Common myeloid progenitor, CD34-positive (primary cell): ENCODE measurements at regions not wholly inside any gene's neighbourhood (a gene's known extent, or its start where the extent isn't known, plus 50 kb on each side); places are given as distances from the start of the nearest gene placed in this dataset.

Experiments used
- CTCF ChIA-PET: fragments of 350-600 bp; sonication (Branson Sonifier 250); formaldehyde crosslinking; loops from one replicate; lab custom pipeline; 2021; ENCODE audit warnings: antibody characterized with exemption; lab: Charles Lee
- POLR2A ChIA-PET: fragments of 350-600 bp; sonication (Branson Sonifier 250); formaldehyde crosslinking; loops from one replicate; lab custom pipeline; 2021; ENCODE audit warnings: antibody characterized with exemption; lab: Charles Lee
- DNase-seq, 3 donors: peaks; one replicate each; pipeline versions ENCODE4 v3.0.0 to v3.0.0-alpha.2; 2013
- H3K27ac ChIP-seq, 2 experiments: 1 replicate in 1 of 2; 2 replicates in 1 of 2; pipeline ENCODE4 v1.7.0; 2013; ENCODE audit warnings: inconsistent platforms in 2 of 2, low read length in 2 of 2, mild to moderate bottlenecking in 2 of 2, low read depth in 1 of 2, moderate library complexity in 1 of 2; ENCODE audit not compliant: severe bottlenecking in 2 of 2, insufficient read depth in 1 of 2, poor library complexity in 1 of 2
- H3K27me3 ChIP-seq, 5 experiments: replicated peaks in 2 of 5; 1 replicate in 3 of 5; 2 replicates in 2 of 5; pipeline versions ENCODE4 v1.6.1 to v1.7.0; 2013; ENCODE audit warnings: low read length in 4 of 5, mild to moderate bottlenecking in 2 of 5, moderate library complexity in 2 of 5, inconsistent platforms in 1 of 5; ENCODE audit not compliant: insufficient read depth in 5 of 5, control insufficient read depth in 4 of 5
- H3K36me3 ChIP-seq, 4 experiments: 1 replicate in 2 of 4; 2 replicates in 2 of 4; pipeline versions ENCODE4 v1.6.1 to v1.7.0; 2013; ENCODE audit warnings: low read length in 3 of 4, control low read depth in 1 of 4, mild to moderate bottlenecking in 1 of 4; ENCODE audit not compliant: control insufficient read depth in 4 of 4, insufficient read depth in 4 of 4
- H3K4me1 ChIP-seq, 4 experiments: 1 replicate in 3 of 4; 2 replicates in 1 of 4; pipeline versions ENCODE4 v1.6.1 to v1.7.1; 2013; ENCODE audit warnings: low read length in 3 of 4, mild to moderate bottlenecking in 3 of 4, control low read depth in 1 of 4, inconsistent platforms in 1 of 4, moderate library complexity in 1 of 4; ENCODE audit not compliant: control insufficient read depth in 4 of 4, insufficient read depth in 4 of 4; ENCODE audit errors: control extremely low read depth in 1 of 4
- H3K4me3 ChIP-seq, 7 experiments: 1 replicate in 4 of 7; 2 replicates in 3 of 7; pipeline versions ENCODE4 v1.5.1 to v1.7.0; 2013; ENCODE audit warnings: mild to moderate bottlenecking in 7 of 7, low read length in 6 of 7, moderate library complexity in 6 of 7, inconsistent platforms in 2 of 7, low read depth in 2 of 7, control low read depth in 1 of 7; ENCODE audit not compliant: insufficient read depth in 4 of 7, control insufficient read depth in 1 of 7; ENCODE audit errors: extremely low read depth in 1 of 7
- H3K9me3 ChIP-seq, 5 experiments: 1 replicate in 4 of 5; 2 replicates in 1 of 5; pipeline versions ENCODE4 v1.6.1 to v1.7.1; 2013; ENCODE audit warnings: low read length in 4 of 5, mild to moderate bottlenecking in 2 of 5, inconsistent platforms in 1 of 5, low read depth in 1 of 5, moderate library complexity in 1 of 5; ENCODE audit not compliant: control insufficient read depth in 4 of 5, insufficient read depth in 2 of 5; ENCODE audit errors: control extremely low read depth in 1 of 5
- WGBS: methylation state at CpG from one replicate; pipeline ENCODE4 v1.1.5; 2013; ENCODE audit not compliant: insufficient coverage; 5-methylcytosine and 5-hydroxymethylcytosine counted together

DNA sequence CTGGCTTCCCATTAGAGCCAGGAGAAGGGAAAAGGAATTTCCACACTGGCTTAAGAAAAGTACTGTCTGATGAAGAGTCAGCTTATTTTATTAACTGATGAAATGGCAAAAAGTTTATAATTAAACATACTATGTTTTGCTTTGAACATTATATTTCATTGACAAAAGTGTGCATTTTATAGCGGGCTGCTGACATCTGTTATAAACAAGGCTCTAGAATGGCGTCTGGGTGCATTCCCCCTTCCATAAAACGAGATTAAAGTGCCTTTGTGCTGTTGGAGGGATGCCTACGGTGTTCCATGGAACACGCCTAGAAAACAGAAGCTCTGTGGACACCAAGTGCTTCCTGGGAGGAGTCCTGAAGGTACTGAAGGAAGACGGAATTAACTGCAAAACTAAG is 220.2 kb downstream of the SNX10 start:
- H3K4me3 ChIP-seq, result no peak overlapping the region
- ChIA-PET CTCF (interaction anchor here (0.8 to 1.3 kb wide), 3 partner anchors 8 to 135 kb away, joined by 3 to 5 read pairs (median 3); no protein-coding TSS in a partner anchor), POLR2A (no interaction called here)
- peaks cover 0 to 15% (median 4%) of the 10 kb centered on the region in 4 experiments for H3K4me1 ChIP-seq
- no peak for DNase-seq
- H3K9me3 ChIP-seq, result peaks cover 0 to 3% (median 0%) of the 10 kb centered on the region in 5 experiments
- no peaks in the 10 kb centered on the region for H3K36me3 ChIP-seq
- H3K27ac ChIP-seq, result no peak overlapping the region
- 97% methylated on average over 5 of the region's 6 CpGs for WGBS
- H3K27me3 ChIP-seq, result no peaks in the 10 kb centered on the region

GRCh38 chr7:26512737-26513136 is 221.1 kb downstream of the SNX10 start:
- WGBS, result 100% methylated on average over 1 of the region's 3 CpGs
- H3K9me3 ChIP-seq, result peaks cover 0 to 3% (median 0%) of the 10 kb centered on the region in 5 experiments
- no peak overlapping the region for H3K27ac ChIP-seq
- ChIA-PET POLR2A (no interaction called here), CTCF (interaction anchor here (1.3 kb wide), 1 partner anchor 135 kb away, joined by 3 read pairs; no protein-coding TSS in a partner anchor)
- H3K4me1 ChIP-seq, result peaks cover 0 to 15% (median 4%) of the 10 kb centered on the region in 4 experiments
- H3K4me3 ChIP-seq, result no peak overlapping the region
- no peaks in the 10 kb centered on the region for H3K27me3 ChIP-seq
- DNase-seq, result no peak
- H3K36me3 ChIP-seq, result no peaks in the 10 kb centered on the region

DNA sequence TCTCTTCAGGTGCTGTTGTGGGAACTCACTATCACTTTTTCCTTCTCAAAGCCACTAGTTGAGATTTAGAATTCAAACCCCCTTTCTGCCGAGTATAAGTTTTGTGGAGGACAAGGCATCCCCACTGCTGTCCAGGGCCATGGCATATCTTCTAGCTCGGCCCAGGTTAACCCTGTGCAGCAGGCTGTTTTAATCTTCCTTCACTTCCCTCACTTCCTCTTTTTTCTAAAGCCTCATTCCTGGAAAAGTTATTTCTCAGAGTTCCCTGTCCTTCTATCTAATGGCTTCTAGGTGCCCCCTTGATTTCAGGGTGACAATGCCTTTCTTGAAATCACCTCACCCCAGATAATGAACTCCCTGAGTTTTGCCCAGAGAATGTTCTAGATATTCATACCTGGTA is 222.3 kb downstream of the SNX10 start:
- CTCF ChIA-PET, result interaction anchor here (1.3 to 1.4 kb wide), 3 partner anchors 9 to 43 kb away, joined by 3 to 4 read pairs (median 3); no protein-coding TSS in a partner anchor
- Histone ChIP-seq H3K36me3 (no peaks in the 10 kb centered on the region), H3K4me1 (peaks cover 0 to 15% (median 4%) of the 10 kb centered on the region in 4 experiments), H3K27ac (no peak overlapping the region), H3K9me3 (peaks cover 0 to 3% (median 0%) of the 10 kb centered on the region in 5 experiments), H3K27me3 (no peaks in the 10 kb centered on the region), H3K4me3 (no peak overlapping the region)
- POLR2A ChIA-PET, result interaction anchor here (0.9 kb wide), 1 partner anchor 60 kb away, joined by 3 read pairs; no protein-coding TSS in a partner anchor
- DNase-seq, result no peak
- WGBS, result no CpG with 5 or more reads among the region's 2 CpGs

DNA sequence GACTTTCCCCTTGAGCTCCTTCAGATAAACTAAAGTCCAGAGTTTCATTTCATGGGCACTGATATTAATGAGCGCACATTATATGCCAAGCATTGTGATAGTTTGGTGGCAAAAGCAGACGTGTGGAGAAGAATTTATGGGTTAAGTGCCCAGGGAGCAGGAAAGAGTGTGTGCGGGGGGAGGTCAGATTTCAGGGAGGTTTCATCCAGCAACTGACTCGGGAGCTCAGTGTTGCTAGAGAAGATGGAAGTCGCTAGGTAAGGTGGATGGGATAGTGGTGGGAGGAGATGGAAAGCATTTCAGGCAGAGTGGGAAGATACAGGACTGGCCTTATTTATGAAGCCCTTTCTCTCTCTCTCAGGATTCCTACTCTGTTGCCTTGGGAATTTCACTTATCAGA is 223.0 kb downstream of the SNX10 start:
- ChIA-PET CTCF (interaction anchor here (1.3 to 1.4 kb wide), 3 partner anchors 9 to 42 kb away, joined by 3 to 4 read pairs (median 3); no protein-coding TSS in a partner anchor), POLR2A (interaction anchor here (0.9 kb wide), 1 partner anchor 59 kb away, joined by 3 read pairs; no protein-coding TSS in a partner anchor)
- Histone ChIP-seq H3K27me3 (no peaks in the 10 kb centered on the region), H3K27ac (no peak overlapping the region), H3K9me3 (peaks cover 0 to 3% (median 0%) of the 10 kb centered on the region in 5 experiments), H3K4me3 (no peak overlapping the region), H3K36me3 (no peaks in the 10 kb centered on the region), H3K4me1 (peaks cover 0 to 15% (median 4%) of the 10 kb centered on the region in 4 experiments)
- no peak for DNase-seq
- WGBS, result 89% methylated on average over 3 of the region's 5 CpGs

DNA sequence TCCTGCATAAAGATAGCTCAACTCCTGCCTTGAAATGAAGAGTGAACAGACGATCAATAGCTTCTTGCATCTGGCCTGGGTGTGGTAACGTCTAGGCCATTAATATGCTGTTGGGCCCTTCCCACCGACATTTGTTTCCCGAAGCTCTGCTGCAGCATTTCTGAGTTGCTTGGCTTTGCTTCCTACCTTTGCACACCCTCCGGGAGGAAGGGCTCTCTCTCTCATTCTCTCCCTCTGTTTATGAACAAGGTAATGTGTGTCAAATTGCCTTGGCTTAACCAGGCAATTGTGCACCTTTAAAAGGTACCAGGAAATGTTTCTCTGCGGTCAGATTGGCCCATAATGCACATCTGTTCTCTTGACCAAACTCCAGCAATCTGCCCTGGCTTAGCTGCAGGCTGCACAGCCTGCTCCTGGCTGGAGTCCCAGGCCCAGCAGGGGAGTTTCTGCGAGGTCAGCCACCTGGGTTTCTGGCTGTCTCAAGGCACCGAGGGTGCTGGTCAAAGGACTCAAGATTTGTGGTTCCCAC is 223.7 kb downstream of the SNX10 start:
- no peak for DNase-seq
- ChIA-PET CTCF (interaction anchor here (1.3 kb wide), 1 partner anchor 17 kb away, joined by 3 read pairs; no protein-coding TSS in a partner anchor), POLR2A (interaction anchor here (0.5 kb wide), 1 partner anchor 815 kb away, joined by 4 read pairs; no protein-coding TSS in a partner anchor)
- Histone ChIP-seq H3K27ac (no peak overlapping the region), H3K36me3 (no peaks in the 10 kb centered on the region), H3K4me3 (no peak overlapping the region), H3K27me3 (no peaks in the 10 kb centered on the region), H3K4me1 (peaks cover 0 to 15% (median 4%) of the 10 kb centered on the region in 4 experiments), H3K9me3 (peaks cover 0 to 3% (median 0%) of the 10 kb centered on the region in 5 experiments)
- WGBS, result 81% methylated on average over 6 of the region's 8 CpGs

- H3K4me3 ChIP-seq, result no peak overlapping the region
Measured at GRCh38 chr7:26520483-26520882, 228.8 kb downstream of the SNX10 start.

DNA sequence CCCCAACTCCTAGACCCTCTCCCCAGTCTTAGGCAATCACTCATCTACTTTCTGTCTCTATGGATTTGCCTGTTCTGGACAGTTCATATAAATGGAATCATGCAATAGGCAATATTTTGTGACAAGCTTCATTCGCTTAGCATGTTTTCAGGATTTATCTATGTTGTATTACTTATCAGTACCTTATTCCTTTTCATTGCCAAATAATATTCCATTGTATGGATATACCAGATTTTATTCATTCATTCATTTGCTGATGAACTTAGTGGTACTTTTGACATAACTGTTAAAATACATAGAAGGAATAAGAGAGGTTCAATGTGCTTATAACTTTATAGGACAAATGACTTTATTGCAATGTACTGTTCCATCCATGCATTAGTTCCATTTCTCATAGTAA is 231.0 kb downstream of the SNX10 start:
- no peak for DNase-seq
- Histone ChIP-seq H3K36me3 (no peaks in the 10 kb centered on the region), H3K4me3 (no peak overlapping the region), H3K27ac (no peak overlapping the region), H3K9me3 (no peaks in the 10 kb centered on the region), H3K4me1 (peaks cover 7 to 17% (median 12%) of the 10 kb centered on the region in 4 experiments), H3K27me3 (no peaks in the 10 kb centered on the region)
- ChIA-PET CTCF (interaction anchor here (1.2 kb wide), 2 partner anchors 9 to 28 kb away, joined by 3 read pairs; no protein-coding TSS in a partner anchor), POLR2A (no interaction called here)
- no CpG with 5 or more reads among the region's 1 CpG for WGBS

More at GRCh38 chr7:26520483-26520882, 228.8 kb downstream of the SNX10 start:
- no peaks in the 10 kb centered on the region for H3K9me3 ChIP-seq
- no peaks in the 10 kb centered on the region for H3K27me3 ChIP-seq
- DNase-seq, result no peak
- no peak overlapping the region for H3K27ac ChIP-seq
- H3K4me1 ChIP-seq, result peaks cover under 1 to 8% (median 5%) of the 10 kb centered on the region in 4 experiments
- CTCF ChIA-PET, result interaction anchor here (1.4 to 2.0 kb wide), 2 partner anchors 9 to 93 kb away, joined by 3 to 5 read pairs; no protein-coding TSS in a partner anchor
- POLR2A ChIA-PET, result no interaction called here
- WGBS, result 92% methylated on average over 2 of the region's 3 CpGs
- no peaks in the 10 kb centered on the region for H3K36me3 ChIP-seq
